ENCODE measurements at regions not wholly inside any gene's neighbourhood (a gene's known extent, or its start where the extent isn't known, plus 50 kb on each side); places are given as distances from the start of the nearest gene placed in this dataset.

DNA sequence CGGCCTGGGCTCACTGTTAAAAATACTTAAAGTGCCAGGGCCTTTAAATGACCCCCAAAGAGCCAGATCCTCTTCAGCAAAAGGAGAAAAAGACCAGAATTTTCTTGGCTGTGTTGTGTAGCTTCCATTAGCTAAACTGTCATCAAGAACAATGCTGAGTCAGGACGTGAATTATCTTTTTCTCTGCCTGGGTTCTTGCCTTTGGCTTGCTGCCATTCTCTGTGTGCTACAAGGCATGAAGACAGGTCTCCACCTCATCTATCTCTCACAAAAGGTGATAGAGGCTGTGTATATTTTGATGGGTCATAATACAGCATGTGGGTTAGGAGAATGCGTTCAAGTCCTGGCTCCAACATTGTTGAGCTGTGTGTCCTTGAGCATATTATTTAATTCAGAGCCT is 52.4 kb upstream of the SELENOK start:
- DNase-seq: no peak

DNA sequence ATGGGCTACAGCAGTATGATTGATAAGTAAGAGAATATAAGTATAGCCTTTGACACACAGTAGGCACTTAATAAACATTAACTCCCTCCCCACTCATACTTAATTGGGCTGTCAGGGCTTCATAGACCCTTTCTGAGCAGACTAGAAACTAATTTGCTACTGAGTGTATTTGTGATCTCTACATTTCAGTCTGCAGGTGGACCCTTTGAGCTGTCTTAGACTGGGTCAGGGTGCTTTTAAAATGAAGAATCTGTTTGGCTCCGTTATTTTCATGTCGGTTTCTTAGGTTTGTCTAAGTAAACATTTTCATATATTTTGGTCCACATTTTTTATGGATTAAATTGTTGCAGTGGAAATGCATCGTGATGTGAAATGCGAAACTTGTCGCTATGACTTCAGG is 50.3 kb upstream of the SELENOK start:
- no peak for DNase-seq
